K562 (cell line): ENCODE measurements at regions not wholly inside any gene's neighbourhood (a gene's known extent, or its start where the extent isn't known, plus 50 kb on each side); places are given as distances from the start of the nearest gene placed in this dataset.

Source experiments
- ATAC-seq: fragments of 200-7000 bp; cut with Tn5 transposase; 3 replicates; pipeline ENCODE4 v1.9.1; 2020; ENCODE audit warnings: moderate library complexity
- BruUV-seq: library from RNA; stranded (reverse); fragments of 400-500 nt; replicated peaks from 2 replicates; lab custom pipeline; 2021; lab: Mats Ljungman, UMichigan
- CTCF ChIA-PET: fragments of 300-600 bp; formaldehyde crosslinking; extraction: SDS; loops from one replicate; lab custom pipeline; 2021; ENCODE audit warnings: low intra/inter-chr PET ratio; lab: Yijun Ruan, JAX
- POLR2A ChIA-PET: fragments of 300-600, 350-650 bp; sonication (Branson Sonifier 250); formaldehyde crosslinking; extraction: SDS; loops from one replicate; lab custom pipeline; 2021; ENCODE audit warnings: antibody characterized with exemption, inconsistent platforms; lab: Yijun Ruan, JAX
- DNase-seq, 4 experiments: peaks; one replicate each; pipeline versions ENCODE4 v3.0.0 to v3.0.0-alpha.2; 2011 to 2018; ENCODE audit warnings: low spot score in 3 of 4, mixed read lengths in 3 of 4; ENCODE audit errors: extremely low read depth in 1 of 4
- FAIRE-seq: peaks from 2 replicates; lab custom pipeline; 2011; peaks lifted over from hg19 to GRCh38; lab: Jason Lieb, UNC
- H2AFZ ChIP-seq: 2 replicates; pipeline ENCODE4 v1.6.0; 2011; ENCODE audit warnings: low read depth, low read length, control low read depth, inconsistent platforms
- H3K27ac ChIP-seq: fragments of 200-600 bp; 3 replicates; pipeline ENCODE4 v1.8.0; 2011; ENCODE audit warnings: low read depth, mild to moderate bottlenecking, control low read depth, inconsistent platforms, low read length, moderate library complexity, mixed read lengths; ENCODE audit errors: extremely low read depth
- H3K27me3 ChIP-seq, 2 experiments: fragments of 300-600 bp in 1 of 2; 2 replicates in 1 of 2; 3 replicates in 1 of 2; pipeline versions ENCODE4 v1.6.0 to v1.8.0; 2011; ENCODE audit warnings: inconsistent platforms in 2 of 2, low read length in 2 of 2, mild to moderate bottlenecking in 1 of 2, mixed read lengths in 1 of 2, moderate library complexity in 1 of 2; ENCODE audit not compliant: control insufficient read depth in 2 of 2, insufficient read depth in 2 of 2
- H3K36me3 ChIP-seq: fragments of 300-600 bp; 3 replicates; pipeline ENCODE4 v1.8.0; 2011; ENCODE audit warnings: mild to moderate bottlenecking, low read length, inconsistent platforms; ENCODE audit not compliant: control insufficient read depth, insufficient read depth
- H3K4me1 ChIP-seq, 2 experiments: fragments of 200-600 bp in 1 of 2; replicated peaks in 1 of 2; 2 replicates in 1 of 2; 3 replicates in 1 of 2; pipeline versions ENCODE4 v1.5.1 to v1.8.0; 2011; ENCODE audit warnings: inconsistent platforms in 2 of 2, low read length in 2 of 2, mild to moderate bottlenecking in 1 of 2, mixed read lengths in 1 of 2, moderate library complexity in 1 of 2; ENCODE audit not compliant: control insufficient read depth in 2 of 2, insufficient read depth in 2 of 2
- H3K4me2 ChIP-seq: 2 replicates; pipeline ENCODE4 v1.6.1; 2011; ENCODE audit warnings: low read length, control low read depth, inconsistent platforms, mixed read lengths; ENCODE audit not compliant: insufficient read depth
- H3K4me3 ChIP-seq: fragments of 200-600 bp; sonication (generic), shearing (Covaris generic); 2 replicates; pipeline ENCODE4 v1.5.1; 2016; ENCODE audit warnings: control low read depth, inconsistent platforms
- H3K79me2 ChIP-seq: fragments of 200-600 bp; 3 replicates; pipeline ENCODE4 v1.8.0; 2011; ENCODE audit warnings: low read length, inconsistent platforms; ENCODE audit not compliant: control insufficient read depth, insufficient read depth
- H3K9ac ChIP-seq, 2 experiments: 2 replicates each; pipeline versions ENCODE4 v1.6.0 to v1.6.1; 2011; ENCODE audit warnings: low read depth in 2 of 2, low read length in 2 of 2, control low read depth in 1 of 2, inconsistent platforms in 1 of 2, mild to moderate bottlenecking in 1 of 2, mixed read lengths in 1 of 2; ENCODE audit not compliant: insufficient read depth in 1 of 2
- H3K9me1 ChIP-seq: one replicate; pipeline ENCODE4 v1.6.0; 2011; ENCODE audit warnings: inconsistent platforms, mild to moderate bottlenecking, low read length, moderate library complexity; ENCODE audit not compliant: control insufficient read depth, insufficient read depth
- H3K9me3 ChIP-seq: replicated peaks from 2 replicates; pipeline ENCODE4 v1.5.1; 2011; ENCODE audit warnings: low read depth, low read length, inconsistent platforms; ENCODE audit not compliant: control insufficient read depth, insufficient read depth
- H4K20me1 ChIP-seq: replicated peaks from 2 replicates; pipeline ENCODE4 v1.6.1; 2011; ENCODE audit warnings: low read length, inconsistent platforms, mixed read lengths; ENCODE audit not compliant: control insufficient read depth, insufficient read depth
- FOXA3 ChIP-seq, 2 experiments: fragments of 450-650 bp in 1 of 2; sonication (generic) in 1 of 2; formaldehyde crosslinking; IDR thresholded peaks in 1 of 2; conservative IDR thresholded peaks in 1 of 2; 2 replicates each; pipeline versions ENCODE4 v1.4.0 to v1.8.0; 2020 to 2022; ENCODE audit warnings: mild to moderate bottlenecking in 2 of 2, missing genetic modification reagents in 1 of 2
- TFAP4 ChIP-seq: sonication (generic); formaldehyde crosslinking; IDR thresholded peaks from 2 replicates; pipeline ENCODE4 v1.8.0; 2022; ENCODE audit warnings: missing genetic modification reagents, mild to moderate bottlenecking, moderate library complexity, borderline replicate concordance
- whole genome bisulfite sequencing: fragments of 100-300 bp; shearing (Covaris generic); methylation state at CpG from one replicate; pipeline ENCODE4 v1.1.6; 2016; ENCODE audit warnings: low coverage, mixed read lengths; ENCODE audit not compliant: insufficient coverage; ENCODE audit errors: missing lambda C conversion rate; 5-methylcytosine and 5-hydroxymethylcytosine counted together
- in situ Hi-C: fragments of 300-500 bp; cut with MboI; formaldehyde crosslinking; loops from 4 replicates; pipeline ENCODE4 v1.15.0; 2018; ENCODE audit warnings: inconsistent platforms, mixed read lengths
- intact Hi-C: fragments of 100-400 bp; cut with micrococcal nuclease; formaldehyde crosslinking; loops from 2 replicates; pipeline ENCODE4 v1.14.2; 2022
- TF ChIP-seq, protein P1 (sequence below): IDR thresholded peaks from 2 replicates; pipeline ENCODE4 v1.6.1; 2016; ENCODE audit warnings: missing genetic modification characterization, missing compliant biosample characterization

DNA sequence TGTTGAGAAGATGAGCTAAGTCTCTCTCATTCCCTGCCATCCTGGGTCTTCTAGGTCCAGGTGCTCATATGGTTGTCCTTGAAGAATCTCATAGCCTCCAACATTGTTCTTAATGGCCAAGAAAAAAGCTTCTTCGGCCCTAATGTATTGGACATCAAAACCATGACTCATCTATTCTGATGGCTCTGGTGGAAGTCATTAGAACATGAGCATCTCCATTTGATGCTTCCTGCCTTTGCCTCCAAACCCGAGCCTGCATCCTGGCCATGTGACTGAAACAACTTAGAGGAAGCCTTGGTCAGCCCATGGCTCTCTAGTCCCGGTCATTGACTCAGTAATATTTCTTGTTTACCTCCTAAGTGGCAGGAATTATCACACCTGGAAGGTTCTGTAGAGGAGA is 264.1 kb upstream of the FZD8 start:
- FAIRE-seq = no peak
- ATAC-seq = no peak
- Histone ChIP-seq H3K27ac (no peak overlapping the region), H3K27me3 (no peaks in the 10 kb centered on the region), H2AFZ (no peak overlapping the region), H3K9me1 (no peaks in the 10 kb centered on the region), H3K79me2 (no peaks in the 10 kb centered on the region), H3K9me3 (no peaks in the 10 kb centered on the region), H3K36me3 (no peaks in the 10 kb centered on the region), H3K4me1 (no peaks in the 10 kb centered on the region), H3K4me2 (no peak overlapping the region), H4K20me1 (no peaks in the 10 kb centered on the region), H3K4me3 (no peak overlapping the region), H3K9ac (no peak overlapping the region)
- in situ Hi-C loops (no loop called here), intact Hi-C loops (no loop called here)
- TF ChIP-seq, protein P1, sequence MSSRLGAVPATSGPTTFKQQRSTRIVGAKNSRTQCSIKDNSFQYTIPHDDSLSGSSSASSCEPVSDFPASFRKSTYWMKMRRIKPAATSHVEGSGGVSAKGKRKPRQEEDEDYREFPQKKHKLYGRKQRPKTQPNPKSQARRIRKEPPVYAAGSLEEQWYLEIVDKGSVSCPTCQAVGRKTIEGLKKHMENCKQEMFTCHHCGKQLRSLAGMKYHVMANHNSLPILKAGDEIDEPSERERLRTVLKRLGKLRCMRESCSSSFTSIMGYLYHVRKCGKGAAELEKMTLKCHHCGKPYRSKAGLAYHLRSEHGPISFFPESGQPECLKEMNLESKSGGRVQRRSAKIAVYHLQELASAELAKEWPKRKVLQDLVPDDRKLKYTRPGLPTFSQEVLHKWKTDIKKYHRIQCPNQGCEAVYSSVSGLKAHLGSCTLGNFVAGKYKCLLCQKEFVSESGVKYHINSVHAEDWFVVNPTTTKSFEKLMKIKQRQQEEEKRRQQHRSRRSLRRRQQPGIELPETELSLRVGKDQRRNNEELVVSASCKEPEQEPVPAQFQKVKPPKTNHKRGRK = no peak
- TF ChIP-seq TFAP4 (CRISPR knock-in tag) (no peak), FOXA3 (CRISPR knock-in tag; conservative IDR thresholded peaks at IDR 0.05 in 1 of 2, IDR thresholded peaks at IDR 0.05 in 1 of 2) (no peak)
- no peak for DNase-seq
- ChIA-PET POLR2A (no interaction called here), CTCF (no interaction called here)
- WGBS = 2% methylated on average over 3 of the region's 3 CpGs
- BruUV-seq = no TSS peak
